G401 (cell line): ENCODE measurements at regions not wholly inside any gene's neighbourhood (a gene's known extent, or its start where the extent isn't known, plus 50 kb on each side); places are given as distances from the start of the nearest gene placed in this dataset.

Source experiments
- DNase-seq: peaks from one replicate; pipeline ENCODE4 v3.0.0-alpha.2; 2015; ENCODE audit warnings: low spot score
- in situ Hi-C: cut with HindIII; loops from 2 replicates; pipeline ENCODE4 v1.10.0; 2016; ENCODE audit warnings: low sequenced_read_pairs, mixed read lengths

DNA sequence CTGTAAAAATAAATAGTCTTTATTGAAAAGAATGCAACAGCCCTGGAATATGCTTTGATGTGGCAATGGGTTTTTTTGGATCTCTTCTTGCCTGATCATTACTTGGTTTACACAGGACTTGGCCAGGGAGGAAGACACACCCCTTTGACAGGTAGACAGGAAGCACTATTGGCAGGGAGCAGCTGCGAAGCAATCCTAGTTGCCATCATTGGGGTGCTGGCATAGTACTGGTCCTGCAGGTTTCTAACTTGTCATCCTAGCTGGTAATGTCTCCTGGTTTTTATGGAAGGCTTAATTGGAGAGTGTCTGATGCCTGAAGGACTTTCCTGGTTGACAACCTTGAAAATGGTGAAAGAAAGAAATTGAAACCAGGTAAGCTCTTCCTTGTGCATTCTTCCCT lies 71.2 kb upstream of the CCN6 start:
- in situ Hi-C loops, result no loop called here
- DNase-seq, result no peak

DNA sequence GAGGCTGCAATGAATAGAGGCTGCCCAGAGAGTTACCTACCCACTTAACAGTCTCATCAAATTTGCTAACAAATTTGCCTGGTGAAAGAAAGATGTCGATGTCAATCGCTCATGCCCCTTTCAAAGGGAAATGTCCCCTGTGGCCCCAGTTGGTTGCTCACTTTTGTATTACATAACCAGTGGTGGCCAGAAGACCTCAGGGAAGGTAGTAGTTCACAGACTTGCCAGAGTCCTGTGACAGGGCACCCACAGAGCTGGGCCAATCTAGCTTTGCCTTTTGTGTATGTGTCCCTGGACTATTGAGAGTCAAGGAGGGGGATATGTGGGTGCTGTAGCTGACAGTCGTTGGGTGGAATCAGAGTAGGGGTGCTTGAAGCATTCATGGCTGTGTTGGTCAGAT lies 70.7 kb upstream of the CCN6 start:
- in situ Hi-C loops, result no loop called here
- DNase-seq, result no peak

DNA sequence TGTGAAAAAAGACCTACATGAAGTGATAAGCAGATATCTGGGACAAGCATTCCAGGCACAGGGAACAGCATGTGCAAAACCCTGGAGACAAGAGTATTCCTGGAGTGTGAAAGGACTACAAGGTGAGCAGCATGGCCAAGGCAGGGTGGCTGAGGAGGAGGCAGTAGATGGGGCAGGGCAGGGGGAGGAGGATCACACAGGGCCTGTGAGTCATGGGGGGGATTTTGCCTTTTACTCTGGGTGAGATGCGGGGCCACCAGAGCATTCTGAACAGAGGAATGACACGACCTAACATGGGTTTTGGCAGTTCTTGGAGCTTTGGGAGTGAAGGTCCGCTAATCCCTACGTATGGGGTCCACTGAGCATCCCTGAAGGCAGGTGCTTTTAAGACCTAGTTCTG lies 69.8 kb upstream of the CCN6 start:
- DNase-seq, result no peak
- in situ Hi-C loops, result no loop called here

DNA sequence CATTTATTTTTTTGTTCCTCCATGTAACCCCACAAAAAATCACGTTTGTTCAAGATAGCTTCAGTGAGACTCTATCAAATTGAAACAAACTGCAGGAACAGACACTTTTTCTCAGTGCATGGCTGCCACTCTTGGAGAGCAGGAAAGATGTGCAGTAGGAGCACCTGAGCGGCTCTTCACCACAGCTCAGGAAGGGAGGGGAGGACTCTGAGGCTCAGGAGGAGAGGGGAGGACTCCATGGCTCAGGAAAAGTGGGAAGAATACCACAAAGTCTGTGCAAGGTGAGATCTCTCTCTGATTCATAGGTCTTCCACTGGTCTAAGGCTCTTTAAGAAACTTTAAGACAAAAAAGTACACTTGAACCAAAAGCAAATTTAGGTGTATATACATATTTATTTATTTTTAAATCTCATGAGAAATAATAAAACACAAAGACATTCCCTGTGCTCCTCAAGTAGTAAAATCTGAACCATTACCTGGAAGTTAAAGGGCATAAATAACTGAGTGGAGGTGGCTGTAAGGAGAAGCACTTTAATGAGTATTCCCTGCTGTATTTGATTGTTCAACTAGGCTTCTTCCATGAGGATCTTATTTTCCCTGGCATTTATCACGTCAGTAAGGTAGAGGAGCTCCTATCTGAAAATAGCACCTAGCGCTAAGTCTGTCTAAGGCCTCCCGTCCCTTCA lies 69.2 kb upstream of the CCN6 start:
- in situ Hi-C loops, result no loop called here

DNA sequence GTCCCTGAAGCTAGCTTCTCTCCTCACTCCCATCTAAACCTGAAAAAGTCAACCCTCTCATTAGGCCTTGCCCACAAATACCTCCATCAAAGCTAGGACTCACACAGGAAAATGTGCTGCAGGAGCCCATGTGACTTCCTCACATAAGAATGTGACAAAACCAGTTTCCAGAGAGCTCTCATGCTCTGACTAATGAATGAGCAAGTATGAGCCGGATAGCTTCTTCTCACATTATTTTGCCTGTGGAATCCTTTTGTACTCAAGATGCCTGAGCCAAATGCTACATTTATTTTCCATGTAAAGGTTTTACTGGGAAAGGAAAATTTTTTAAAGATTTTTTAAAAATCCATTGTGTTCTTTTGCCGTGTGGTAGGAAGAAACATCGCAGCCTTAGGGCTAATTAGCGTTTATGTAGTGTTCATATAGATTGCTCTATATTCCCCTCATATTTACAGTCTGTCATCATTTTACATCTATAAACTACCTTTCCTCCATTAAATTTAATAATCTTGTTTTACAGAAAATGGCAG lies 68.6 kb upstream of the CCN6 start:
- no peak for DNase-seq
- in situ Hi-C loops, result no loop called here

More for the DNA sequence above, 69.2 kb upstream of the CCN6 start:
- no peak for DNase-seq

DNA sequence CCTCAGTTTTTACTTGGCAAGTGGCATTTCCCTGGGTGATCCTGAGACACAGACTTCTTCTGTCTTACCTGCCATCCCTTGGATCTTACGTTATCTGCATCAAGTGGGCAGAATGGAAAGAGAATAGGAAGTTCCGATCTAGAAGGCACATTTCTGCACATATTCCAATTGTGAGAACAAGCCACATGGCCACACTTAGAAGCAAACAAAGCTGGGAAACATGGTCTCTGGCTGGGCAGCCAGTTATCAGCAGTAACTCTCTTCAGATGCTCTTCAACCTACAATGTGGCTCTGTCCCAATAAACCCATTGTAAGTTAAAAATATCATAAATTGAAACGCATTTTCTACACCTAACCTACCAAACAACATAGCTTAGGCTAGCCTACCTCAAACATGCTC lies 67.3 kb upstream of the CCN6 start:
- in situ Hi-C loops, result no loop called here
- no peak for DNase-seq

DNA sequence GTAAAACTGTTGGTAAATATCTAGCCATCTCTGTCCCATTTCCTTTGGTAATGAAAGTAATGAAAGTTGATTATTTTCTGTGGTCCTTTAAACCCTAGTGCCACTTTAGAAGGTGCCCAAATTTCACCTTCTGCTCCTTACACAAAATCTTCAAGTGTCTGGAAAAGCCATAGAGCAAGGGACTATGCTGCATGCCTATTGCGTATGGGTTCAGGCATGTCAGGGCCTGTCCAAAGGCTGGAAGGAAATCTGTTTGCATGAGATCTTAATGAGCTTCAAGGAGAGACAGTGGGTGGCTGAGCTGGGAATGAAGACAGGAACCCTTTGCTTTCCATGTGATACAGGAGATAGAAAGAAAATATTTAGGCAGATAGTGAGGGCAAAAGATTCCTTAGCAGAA lies 66.6 kb upstream of the CCN6 start:
- in situ Hi-C loops, result no loop called here

DNA sequence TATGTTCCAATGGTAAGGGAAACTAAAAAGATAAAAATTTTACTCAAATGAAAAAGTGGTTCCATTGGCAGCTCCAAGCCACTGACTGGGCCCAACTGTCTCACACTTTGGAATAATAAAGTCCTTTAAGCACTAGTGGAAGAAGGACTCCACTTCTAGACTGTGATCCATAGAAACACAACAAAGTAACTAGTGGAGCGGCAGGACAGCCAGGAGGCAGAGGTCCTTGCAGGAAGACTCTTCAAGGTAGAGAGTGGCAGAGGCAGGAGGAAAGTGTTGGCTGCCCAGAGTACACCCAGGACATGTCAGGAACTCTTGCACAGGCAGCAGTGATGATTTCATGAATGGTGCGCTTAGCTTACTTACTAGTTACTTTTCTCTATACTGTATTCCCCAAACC lies 65.0 kb upstream of the CCN6 start:
- in situ Hi-C loops, result no loop called here
- DNase-seq, result no peak

More for the DNA sequence above, 66.6 kb upstream of the CCN6 start:
- DNase-seq, result no peak

DNA sequence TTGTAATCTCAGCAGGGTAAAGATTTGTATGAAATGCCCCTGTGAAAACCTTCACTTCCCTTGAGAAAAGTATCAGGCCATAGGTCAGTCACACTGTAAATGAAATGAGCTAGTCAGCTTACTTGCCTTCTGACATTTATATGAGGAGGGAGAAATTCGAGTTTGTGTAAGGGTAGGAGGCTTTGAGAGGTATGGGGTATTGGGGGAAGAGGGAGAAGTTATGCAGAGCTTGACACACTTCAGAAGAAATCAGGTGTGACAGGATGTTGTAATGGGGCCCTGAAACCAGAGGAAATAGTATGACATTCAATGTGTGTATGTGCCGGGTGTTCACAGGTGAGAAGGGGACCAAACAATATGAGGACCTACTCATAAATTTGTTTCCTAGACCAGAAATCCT lies 64.2 kb upstream of the CCN6 start:
- DNase-seq, result no peak
- in situ Hi-C loops, result no loop called here

DNA sequence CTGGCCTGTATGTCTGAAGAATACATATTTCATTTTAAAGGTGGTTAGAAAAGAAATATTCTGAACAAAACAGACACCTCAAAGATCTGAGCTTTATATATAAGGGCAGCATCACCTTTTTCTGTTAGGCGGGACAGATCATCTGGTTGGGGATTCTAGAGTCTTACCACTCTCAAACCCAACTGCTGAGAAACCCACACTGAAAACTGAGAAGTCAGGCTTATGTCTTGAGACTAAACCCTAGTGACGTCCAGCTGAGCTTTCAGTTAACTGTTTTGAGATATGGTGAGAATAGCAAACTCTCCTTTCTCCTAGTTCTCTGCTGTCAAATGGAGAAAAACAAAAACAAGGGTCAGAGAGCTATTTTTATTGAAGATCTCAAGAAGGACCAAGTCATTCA lies 63.7 kb upstream of the CCN6 start:
- in situ Hi-C loops, result no loop called here
- no peak for DNase-seq

DNA sequence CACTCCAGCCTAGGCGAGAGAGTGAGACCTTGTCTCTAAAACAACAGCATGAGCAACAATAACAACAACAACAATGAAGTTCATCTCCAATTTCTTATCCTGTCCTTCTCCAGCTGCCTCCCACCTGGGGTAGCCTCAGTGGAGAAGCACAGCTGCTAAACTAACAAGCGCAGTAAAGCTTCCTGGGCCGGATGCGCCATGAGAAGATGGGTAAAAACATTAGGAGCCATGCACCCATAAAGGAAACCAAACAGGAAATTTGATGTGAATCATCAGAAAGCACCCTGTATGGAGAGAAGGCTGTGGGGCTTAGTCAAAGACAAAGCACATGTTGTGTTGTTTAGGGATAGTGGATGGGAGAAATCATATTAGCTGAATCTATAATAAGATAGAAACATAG lies 61.1 kb upstream of the CCN6 start:
- in situ Hi-C loops, result no loop called here
- DNase-seq, result no peak

DNA sequence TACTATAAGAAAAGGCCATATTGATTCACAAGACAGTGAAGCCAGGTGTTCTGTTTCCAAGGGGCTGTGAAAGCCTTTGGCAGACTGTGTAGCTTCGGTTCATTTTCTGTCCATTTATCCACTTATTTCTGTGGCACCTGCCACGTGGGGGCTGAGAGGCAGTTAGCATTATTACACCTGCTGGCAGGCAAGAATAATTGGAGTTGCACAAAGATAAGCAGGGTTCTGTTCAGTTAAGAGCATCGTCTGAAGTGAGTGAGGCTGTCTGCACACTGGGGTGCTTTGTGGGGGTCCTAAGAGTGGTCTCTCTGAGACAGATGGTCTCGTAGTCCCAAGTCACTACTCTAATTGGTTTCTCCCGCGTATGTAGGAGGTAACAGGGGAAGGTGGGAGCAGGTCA lies 60.6 kb upstream of the CCN6 start:
- in situ Hi-C loops, result no loop called here
- no peak for DNase-seq

DNA sequence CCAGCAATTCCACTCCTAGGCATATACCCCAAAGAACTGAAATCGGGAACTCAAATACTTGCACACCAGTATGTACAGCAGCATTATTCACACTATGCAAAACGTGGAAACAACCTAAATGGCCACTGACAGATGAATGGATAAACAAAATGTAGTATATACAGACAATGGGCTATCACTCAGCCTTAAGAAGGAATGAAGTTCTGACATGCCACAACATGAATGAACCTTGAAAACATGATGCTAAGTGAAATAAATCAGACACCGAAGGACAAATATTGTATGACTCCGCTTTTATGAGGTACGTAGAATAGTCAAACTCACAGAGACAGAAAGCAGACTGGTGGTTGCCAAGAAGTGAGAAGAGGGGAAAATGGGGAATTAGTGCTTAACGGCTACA lies 59.1 kb upstream of the CCN6 start:
- in situ Hi-C loops, result no loop called here
- DNase-seq, result no peak

DNA sequence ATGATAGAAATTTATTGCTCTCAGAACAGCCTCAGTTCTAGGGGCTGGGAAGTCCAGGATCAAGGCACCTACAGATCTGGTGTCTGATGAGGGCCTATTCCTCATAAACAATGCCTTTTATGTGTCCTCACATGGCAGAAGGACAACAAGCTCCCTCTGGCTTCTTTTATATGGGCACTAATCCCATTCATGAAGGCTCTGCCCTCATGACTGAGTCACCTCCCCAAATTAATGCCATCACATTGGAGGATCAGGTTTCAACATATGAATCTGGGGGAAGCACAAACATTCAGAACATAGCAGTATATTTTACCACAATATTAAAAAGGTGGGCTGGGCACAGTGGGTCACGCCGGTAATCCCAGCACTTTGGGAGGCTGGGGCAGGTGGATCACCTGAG lies 58.5 kb upstream of the CCN6 start:
- no peak for DNase-seq
- in situ Hi-C loops, result no loop called here

DNA sequence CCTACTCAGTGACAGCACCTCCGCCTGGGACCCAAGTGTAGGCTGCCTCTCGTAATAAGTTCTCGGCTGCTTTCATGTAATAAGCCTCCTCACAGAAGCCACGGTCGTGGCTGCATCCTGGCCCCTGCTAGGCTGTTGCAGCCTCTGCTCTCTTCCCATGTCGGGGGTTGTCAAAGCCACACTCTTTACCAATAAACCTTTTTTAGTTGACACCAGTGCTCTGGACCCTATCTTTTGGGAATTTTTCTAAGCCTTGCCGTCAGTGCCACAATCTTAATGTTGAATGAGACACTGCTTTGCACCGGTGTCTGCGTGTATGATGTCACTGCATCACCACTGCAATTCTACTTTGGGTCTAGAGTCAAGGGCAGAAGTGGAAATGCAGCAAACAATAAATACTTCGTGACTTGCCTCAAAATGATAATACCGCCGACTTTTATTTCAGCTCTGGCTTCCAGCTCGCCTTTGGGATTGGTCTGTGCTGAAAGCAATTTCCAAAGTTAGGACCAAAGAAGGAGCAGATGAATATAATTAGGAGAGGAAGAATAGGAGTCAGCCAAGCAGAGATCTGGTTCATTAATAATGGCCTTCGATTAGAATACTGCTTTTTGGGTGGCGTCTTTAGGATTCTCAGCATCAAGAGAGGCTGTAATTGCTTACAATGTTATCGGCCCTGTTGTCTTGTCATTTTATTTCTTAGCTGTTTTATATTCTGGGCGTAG lies 57.6 kb upstream of the CCN6 start:
- in situ Hi-C loops, result no loop called here
- DNase-seq, result peak; percentile 13

DNA sequence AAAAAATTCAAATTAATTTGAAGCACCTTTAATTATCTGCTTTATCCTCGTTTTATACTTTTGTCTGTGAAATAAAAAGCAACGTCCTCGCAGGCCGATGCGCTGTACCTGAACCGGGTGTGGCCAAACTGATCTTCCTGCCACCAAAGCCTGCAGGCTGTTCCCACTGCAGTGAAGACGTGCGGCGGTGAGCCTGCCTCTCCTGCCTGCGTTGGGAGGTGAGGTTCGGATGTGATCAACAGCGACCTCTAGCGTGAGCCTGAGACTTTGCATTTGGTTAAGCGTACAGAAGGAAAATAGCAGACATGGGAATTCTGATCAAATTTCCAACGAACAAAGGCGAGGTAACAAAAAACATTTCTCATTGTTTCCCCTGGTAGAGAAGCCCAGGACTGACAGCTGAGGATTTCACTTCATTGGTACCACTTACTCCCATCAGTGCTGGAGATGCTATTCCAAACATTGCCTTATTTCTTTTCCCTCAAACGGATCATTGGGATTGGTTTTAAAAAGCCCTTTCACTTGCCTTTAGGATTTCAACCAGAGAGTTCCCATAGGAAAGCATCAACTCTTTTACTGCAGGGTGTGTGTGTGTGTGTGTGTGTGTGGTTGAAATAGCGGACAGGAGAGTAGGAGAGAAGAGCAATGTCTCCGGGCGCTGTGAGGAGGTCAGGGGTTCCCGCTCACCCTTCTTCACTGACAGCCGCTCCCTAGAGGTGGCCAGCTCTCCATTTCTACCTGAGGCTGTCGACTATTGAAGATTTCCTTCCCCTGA lies 56.6 kb upstream of the CCN6 start:
- in situ Hi-C loops, result no loop called here
- DNase-seq, result peak; percentile 94

DNA sequence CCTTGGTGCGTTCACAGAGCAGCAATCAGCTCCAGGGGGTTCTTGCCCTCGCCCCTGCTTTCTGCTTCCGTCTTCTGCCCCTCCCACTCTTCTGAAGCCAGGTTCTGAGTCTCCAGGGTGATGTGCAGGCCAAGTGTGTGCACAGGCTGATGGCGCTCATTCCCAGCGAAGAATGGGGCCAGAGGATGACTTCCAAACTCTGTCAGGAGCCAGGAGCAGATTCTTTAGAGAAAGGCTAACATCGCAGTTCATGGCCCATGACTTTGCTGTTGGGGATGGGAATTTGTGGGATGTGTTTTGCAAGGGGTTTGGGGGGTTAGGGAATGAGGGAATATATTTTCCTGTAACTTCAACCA lies 56.1 kb upstream of the CCN6 start:
- DNase-seq, result peak; percentile 61
- in situ Hi-C loops, result no loop called here

DNA sequence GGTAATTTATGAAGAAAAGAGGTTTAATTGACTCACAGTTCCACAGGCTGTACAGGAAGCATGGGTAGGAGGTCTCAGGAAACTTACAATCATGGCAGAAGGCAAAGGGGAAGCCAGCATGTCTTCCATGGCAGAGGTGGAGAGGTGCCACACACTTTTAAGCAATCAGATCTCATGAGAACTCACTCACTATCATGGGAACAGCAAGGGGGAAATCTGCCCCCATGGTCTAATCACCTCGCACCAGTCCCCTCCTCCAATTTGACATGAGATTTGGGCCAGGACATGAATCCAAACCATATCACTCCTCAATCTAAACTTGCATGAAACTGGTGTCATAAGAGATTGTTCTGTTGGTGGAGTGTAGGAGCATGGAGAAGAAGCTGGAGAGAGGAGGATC lies 51.6 kb upstream of the CCN6 start:
- in situ Hi-C loops, result no loop called here
- no peak for DNase-seq
